Middle frontal gyrus (tissue), 1 donor: ENCODE measurements at regions not wholly inside any gene's neighbourhood (a gene's known extent, or its start where the extent isn't known, plus 50 kb on each side); places are given as distances from the start of the nearest gene placed in this dataset.
"Not testable (repeated sequence)": the region's sequence is repeated elsewhere in the genome, so short reads cannot be mapped to it uniquely, and the experiment has no call there.

Source experiments
- DNase-seq: peaks from one replicate; pipeline ENCODE4 v3.0.0-alpha.2; 2015; ENCODE audit warnings: low spot score; ENCODE audit errors: extremely low spot score

GRCh38 chr20:51189814-51190782 lies 167.2 kb upstream of the KCNG1 start:
- DNase-seq, result no peak

- DNase-seq, result no peak
Measured at GRCh38 chr20:51188941-51189340, 166.0 kb upstream of the KCNG1 start.

GRCh38 chr20:51187261-51187660 lies 164.4 kb upstream of the KCNG1 start:
- DNase-seq, result no peak

GRCh38 chr20:51185861-51186260 lies 163.0 kb upstream of the KCNG1 start:
- no peak for DNase-seq

GRCh38 chr20:51185277-51185676 lies 162.4 kb upstream of the KCNG1 start:
- DNase-seq, result no peak

GRCh38 chr20:51184289-51184688 lies 161.4 kb upstream of the KCNG1 start:
- DNase-seq, result no peak

- DNase-seq, result no peak
Measured at GRCh38 chr20:51183451-51183850, 160.5 kb upstream of the KCNG1 start.

GRCh38 chr20:51182571-51182970 lies 159.7 kb upstream of the KCNG1 start:
- no peak for DNase-seq

GRCh38 chr20:51178153-51178552 lies 155.2 kb upstream of the KCNG1 start:
- no peak for DNase-seq

- DNase-seq, result no peak
Measured at GRCh38 chr20:51176876-51177275, 154.0 kb upstream of the KCNG1 start.

GRCh38 chr20:51176446-51176845 lies 153.5 kb upstream of the KCNG1 start:
- DNase-seq, result no peak

GRCh38 chr20:51175724-51176123 lies 152.8 kb upstream of the KCNG1 start:
- DNase-seq, result no peak

GRCh38 chr20:51175156-51175555 lies 152.2 kb upstream of the KCNG1 start:
- DNase-seq, result no peak

- DNase-seq, result no peak
Measured at GRCh38 chr20:51174536-51174935, 151.6 kb upstream of the KCNG1 start.

GRCh38 chr20:51172558-51173428 lies 149.9 kb upstream of the KCNG1 start:
- no peak for DNase-seq

- DNase-seq, result no peak
Measured at GRCh38 chr20:51171141-51171540, 148.2 kb upstream of the KCNG1 start.

GRCh38 chr20:51169813-51170212 lies 146.9 kb upstream of the KCNG1 start:
- no peak for DNase-seq

- DNase-seq, result not testable (repeated sequence)
Measured at GRCh38 chr20:51167911-51168310, 145.0 kb upstream of the KCNG1 start.

- no peak for DNase-seq
Measured at GRCh38 chr20:51166489-51166888, 143.6 kb upstream of the KCNG1 start.

- no peak for DNase-seq
Measured at GRCh38 chr20:51165131-51165530, 142.2 kb upstream of the KCNG1 start.

GRCh38 chr20:51164731-51165130 lies 141.8 kb upstream of the KCNG1 start:
- no peak for DNase-seq

- DNase-seq, result no peak
Measured at GRCh38 chr20:51163996-51164600, 141.2 kb upstream of the KCNG1 start.
